ENCODE measurements at regions not wholly inside any gene's neighbourhood (a gene's known extent, or its start where the extent isn't known, plus 50 kb on each side); places are given as distances from the start of the nearest gene placed in this dataset.
"Not testable (repeated sequence)": the region's sequence is repeated elsewhere in the genome, so short reads cannot be mapped to it uniquely, and the experiment has no call there.

DNA sequence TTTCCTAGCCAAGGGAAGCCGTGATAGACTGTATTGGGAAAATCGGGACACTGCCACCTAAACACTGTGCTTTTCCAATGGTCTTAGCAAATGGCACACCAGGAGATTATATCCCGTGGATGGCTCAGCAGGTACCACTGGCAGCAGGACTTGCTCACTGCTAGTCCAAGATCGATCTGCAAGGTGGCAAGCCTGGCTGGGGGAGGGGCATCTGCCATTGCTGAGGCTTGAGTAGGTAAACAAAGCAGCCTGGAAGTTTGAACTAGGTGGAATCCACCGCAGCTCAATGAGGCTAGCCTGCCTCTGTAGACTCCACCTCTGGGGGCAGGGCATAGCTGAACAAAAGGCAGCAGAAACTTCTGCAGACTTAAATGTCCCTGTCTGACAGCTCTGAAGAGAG lies 1262.7 kb upstream of the ZEB2 start:
- TF ChIP-seq, protein P1, sequence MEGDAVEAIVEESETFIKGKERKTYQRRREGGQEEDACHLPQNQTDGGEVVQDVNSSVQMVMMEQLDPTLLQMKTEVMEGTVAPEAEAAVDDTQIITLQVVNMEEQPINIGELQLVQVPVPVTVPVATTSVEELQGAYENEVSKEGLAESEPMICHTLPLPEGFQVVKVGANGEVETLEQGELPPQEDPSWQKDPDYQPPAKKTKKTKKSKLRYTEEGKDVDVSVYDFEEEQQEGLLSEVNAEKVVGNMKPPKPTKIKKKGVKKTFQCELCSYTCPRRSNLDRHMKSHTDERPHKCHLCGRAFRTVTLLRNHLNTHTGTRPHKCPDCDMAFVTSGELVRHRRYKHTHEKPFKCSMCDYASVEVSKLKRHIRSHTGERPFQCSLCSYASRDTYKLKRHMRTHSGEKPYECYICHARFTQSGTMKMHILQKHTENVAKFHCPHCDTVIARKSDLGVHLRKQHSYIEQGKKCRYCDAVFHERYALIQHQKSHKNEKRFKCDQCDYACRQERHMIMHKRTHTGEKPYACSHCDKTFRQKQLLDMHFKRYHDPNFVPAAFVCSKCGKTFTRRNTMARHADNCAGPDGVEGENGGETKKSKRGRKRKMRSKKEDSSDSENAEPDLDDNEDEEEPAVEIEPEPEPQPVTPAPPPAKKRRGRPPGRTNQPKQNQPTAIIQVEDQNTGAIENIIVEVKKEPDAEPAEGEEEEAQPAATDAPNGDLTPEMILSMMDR (IDR thresholded peaks at IDR 0.05): not testable (repeated sequence)
- TF ChIP-seq POLR2AphosphoS5 (IDR thresholded peaks at IDR 0.05; ENCODE audit: low read depth, low read length); SIN3A (IDR thresholded peaks at IDR 0.05; ENCODE audit: borderline replicate concordance, insufficient read depth, low read depth, low read length): not testable (repeated sequence)
